H9 (cell line): ENCODE measurements at regions not wholly inside any gene's neighbourhood (a gene's known extent, or its start where the extent isn't known, plus 50 kb on each side); places are given as distances from the start of the nearest gene placed in this dataset.

Source experiments
- DNase-seq: peaks from one replicate; pipeline ENCODE4 v3.0.0-alpha.2; 2017
- H2AFZ ChIP-seq: one replicate; pipeline ENCODE4 v1.6.1; 2013; ENCODE audit warnings: mild to moderate bottlenecking, low read length, control low read depth, moderate library complexity
- H2AK5ac ChIP-seq: 2 replicates; pipeline ENCODE4 v1.6.1; 2013; ENCODE audit warnings: low read length, control low read depth, mixed read lengths; ENCODE audit not compliant: insufficient read length
- H2BK120ac ChIP-seq: one replicate; pipeline ENCODE4 v1.6.1; 2013; ENCODE audit warnings: low read depth, mild to moderate bottlenecking, low read length, control low read depth, inconsistent platforms; ENCODE audit not compliant: poor library complexity, severe bottlenecking
- H2BK12ac ChIP-seq: 2 replicates; pipeline ENCODE4 v1.6.1; 2013; ENCODE audit warnings: low read length, control low read depth, mixed read lengths, low read depth; ENCODE audit not compliant: insufficient read length
- H2BK15ac ChIP-seq: 2 replicates; pipeline ENCODE4 v1.6.1; 2013; ENCODE audit warnings: low read depth, low read length, control low read depth
- H2BK20ac ChIP-seq: one replicate; pipeline ENCODE4 v1.6.1; 2013; ENCODE audit warnings: low read depth, mild to moderate bottlenecking, low read length, control low read depth, inconsistent platforms; ENCODE audit not compliant: poor library complexity, severe bottlenecking
- H2BK5ac ChIP-seq: 2 replicates; pipeline ENCODE4 v1.6.1; 2013; ENCODE audit warnings: low read length, control low read depth, mixed read lengths; ENCODE audit not compliant: insufficient read length
- H3K14ac ChIP-seq: 2 replicates; pipeline ENCODE4 v1.6.1; 2013; ENCODE audit warnings: low read length, control low read depth; ENCODE audit not compliant: insufficient read depth
- H3K18ac ChIP-seq: 2 replicates; pipeline ENCODE4 v1.6.1; 2013; ENCODE audit warnings: low read depth, mild to moderate bottlenecking, mixed read lengths, low read length, control low read depth; ENCODE audit not compliant: insufficient read length
- H3K23ac ChIP-seq: 2 replicates; pipeline ENCODE4 v1.6.1; 2013; ENCODE audit warnings: low read length, control low read depth, mixed read lengths, low read depth; ENCODE audit not compliant: insufficient read length
- H3K23me2 ChIP-seq: 2 replicates; pipeline ENCODE4 v1.6.1; 2013; ENCODE audit warnings: low read depth, mild to moderate bottlenecking, mixed read lengths, low read length, control low read depth; ENCODE audit not compliant: insufficient read length, poor library complexity, severe bottlenecking
- H3K27ac ChIP-seq: 2 replicates; pipeline ENCODE4 v1.5.1; 2013; ENCODE audit warnings: low read length, control low read depth, mixed read lengths, low read depth; ENCODE audit not compliant: insufficient read length
- H3K27me3 ChIP-seq: 2 replicates; pipeline ENCODE4 v1.6.1; 2013; ENCODE audit warnings: low read length, control low read depth, inconsistent platforms; ENCODE audit not compliant: insufficient read depth
- H3K4ac ChIP-seq: 2 replicates; pipeline ENCODE4 v1.6.1; 2013; ENCODE audit warnings: low read depth, mild to moderate bottlenecking, control low read depth, inconsistent platforms, low read length, moderate library complexity
- H3K4me1 ChIP-seq: 2 replicates; pipeline ENCODE4 v1.6.1; 2013; ENCODE audit warnings: low read length, control low read depth, inconsistent platforms; ENCODE audit not compliant: insufficient read depth
- H3K4me2 ChIP-seq: 2 replicates; pipeline ENCODE4 v1.6.1; 2013; ENCODE audit warnings: low read length, control low read depth, mixed read lengths; ENCODE audit not compliant: insufficient read length, insufficient read depth
- H3K56ac ChIP-seq: 2 replicates; pipeline ENCODE4 v1.6.1; 2013; ENCODE audit warnings: low read depth, mild to moderate bottlenecking, mixed read lengths, low read length, control low read depth; ENCODE audit not compliant: insufficient read length
- H3K79me1 ChIP-seq: 2 replicates; pipeline ENCODE4 v1.6.1; 2013; ENCODE audit warnings: low read depth, mild to moderate bottlenecking, moderate library complexity, low read length, control low read depth, inconsistent platforms; ENCODE audit not compliant: insufficient read depth, poor library complexity, severe bottlenecking
- H3K79me2 ChIP-seq: 2 replicates; pipeline ENCODE4 v1.6.1; 2013; ENCODE audit warnings: low read length, control low read depth, inconsistent platforms; ENCODE audit not compliant: insufficient read depth
- H3K9ac ChIP-seq: 2 replicates; pipeline ENCODE4 v1.6.1; 2013; ENCODE audit warnings: low read length, control low read depth, mixed read lengths; ENCODE audit not compliant: insufficient read length; ENCODE audit errors: extremely low read depth
- H3K9me3 ChIP-seq: one replicate; pipeline ENCODE4 v1.6.1; 2013; ENCODE audit warnings: low read depth, low read length, inconsistent platforms; ENCODE audit not compliant: control insufficient read depth
- H3T11ph ChIP-seq: one replicate; pipeline ENCODE4 v1.6.1; 2013; ENCODE audit warnings: mild to moderate bottlenecking, low read length, control low read depth, inconsistent platforms
- H4K20me1 ChIP-seq: one replicate; pipeline ENCODE4 v1.6.1; 2013; ENCODE audit not compliant: control insufficient read depth, insufficient read length, insufficient read depth
- H4K5ac ChIP-seq: 2 replicates; pipeline ENCODE4 v1.6.1; 2013; ENCODE audit warnings: low read depth, mild to moderate bottlenecking, mixed read lengths, low read length, control low read depth; ENCODE audit not compliant: insufficient read length
- H4K8ac ChIP-seq: replicated peaks from 2 replicates; pipeline ENCODE4 v1.6.1; 2013; ENCODE audit warnings: low read length, control low read depth, mixed read lengths, low read depth; ENCODE audit not compliant: insufficient read length
- H4K91ac ChIP-seq: 2 replicates; pipeline ENCODE4 v1.6.1; 2013; ENCODE audit warnings: low read depth, mild to moderate bottlenecking, moderate library complexity, mixed read lengths, low read length, control low read depth; ENCODE audit not compliant: insufficient read length
- H3K27ac Mint-ChIP-seq, 3 experiments: 2 replicates in 2 of 3; 3 replicates in 1 of 3; pipeline ENCODE4 v1.8.0; 2020 to 2021; ENCODE audit warnings: mixed read lengths in 3 of 3, mild to moderate bottlenecking in 1 of 3, moderate library complexity in 1 of 3
- H3K27me3 Mint-ChIP-seq: 2 replicates; pipeline ENCODE4 v1.8.0; 2021; ENCODE audit warnings: low read depth, mild to moderate bottlenecking, moderate library complexity, mixed read lengths
- H3K36me3 Mint-ChIP-seq, 3 experiments: 2 replicates in 2 of 3; 3 replicates in 1 of 3; pipeline ENCODE4 v1.8.0; 2020 to 2021; ENCODE audit warnings: low read depth in 3 of 3, mixed read lengths in 3 of 3; ENCODE audit not compliant: insufficient read depth in 1 of 3
- H3K4me1 Mint-ChIP-seq, 2 experiments: 2 replicates each; pipeline ENCODE4 v1.8.0; 2020; ENCODE audit warnings: mixed read lengths in 2 of 2
- H3K4me3 Mint-ChIP-seq, 2 experiments: 2 replicates in 1 of 2; 3 replicates in 1 of 2; pipeline ENCODE4 v1.8.0; 2020 to 2021; ENCODE audit warnings: mild to moderate bottlenecking in 2 of 2, mixed read lengths in 2 of 2, moderate library complexity in 1 of 2
- H3K9me3 Mint-ChIP-seq, 2 experiments: 2 replicates in 1 of 2; 3 replicates in 1 of 2; pipeline ENCODE4 v1.8.0; 2020; ENCODE audit warnings: mild to moderate bottlenecking in 2 of 2, mixed read lengths in 2 of 2, moderate library complexity in 1 of 2
- CTCF ChIP-seq: fragments of 200-600 bp; sonication (generic); conservative IDR thresholded peaks from 3 replicates; pipeline ENCODE4 v1.8.0; 2021; ENCODE audit warnings: antibody characterized with exemption, mild to moderate bottlenecking
- WGBS: extraction: QIAGEN DNeasy Blood & Tissue Kit; methylation state at CpG from one replicate; pipeline ENCODE4 v1.1.7; 2013; ENCODE audit warnings: missing lambda C conversion rate, low lambda C conversion rate, mixed read lengths; ENCODE audit not compliant: insufficient read length; ENCODE audit errors: extremely low coverage; 5-methylcytosine and 5-hydroxymethylcytosine counted together

- H3K27ac Mint-ChIP-seq, result no peak overlapping the region
- DNase-seq, result no peak
- no peak overlapping the region for H4K8ac ChIP-seq
- no peak overlapping the region for H3K4ac ChIP-seq
- H2AFZ ChIP-seq, result no peak overlapping the region
- 0 out of 2 replicates have a peak, but pooled peaks cover 2% of the 10 kb centered on the region for H3K4me1 ChIP-seq
- no peak overlapping the region for H2AK5ac ChIP-seq
- H2BK20ac ChIP-seq, result no peak overlapping the region
- H3K23ac ChIP-seq, result no peak overlapping the region
- no peak overlapping the region for H3K14ac ChIP-seq
- H2BK12ac ChIP-seq, result no peak overlapping the region
- H3K4me2 ChIP-seq, result no peak overlapping the region
- no peaks in the 10 kb centered on the region for H3K9me3 ChIP-seq
- H3K56ac ChIP-seq, result no peak overlapping the region
- H4K20me1 ChIP-seq, result no peaks in the 10 kb centered on the region
- H3K4me3 Mint-ChIP-seq, result no peak overlapping the region
- no peaks in the 10 kb centered on the region for H3K79me2 ChIP-seq
- no peak for TF ChIP-seq CTCF
- no peaks in the 10 kb centered on the region; the same call in none of the 2 replicates for H3K27me3 Mint-ChIP-seq
- H4K5ac ChIP-seq, result no peak overlapping the region
- H3K36me3 Mint-ChIP-seq, result no peaks in the 10 kb centered on the region
- H3K4me1 Mint-ChIP-seq, result 0 out of 4 replicates have a peak, but pooled peaks cover 0 to 5% of the 10 kb centered on the region in 2 experiments
- H2BK15ac ChIP-seq, result no peak overlapping the region
- H2BK5ac ChIP-seq, result no peak overlapping the region
- H3T11ph ChIP-seq, result no peak overlapping the region
- no peak overlapping the region for H2BK120ac ChIP-seq
- no peaks in the 10 kb centered on the region for H3K79me1 ChIP-seq
- no peak overlapping the region for H3K27ac ChIP-seq
- H3K23me2 ChIP-seq, result no peaks in the 10 kb centered on the region
- H3K9ac ChIP-seq, result no peak overlapping the region
- no peak overlapping the region for H3K18ac ChIP-seq
- no CpG with 5 or more reads among the region's 3 CpGs for WGBS
- no peaks in the 10 kb centered on the region for H3K27me3 ChIP-seq
- H4K91ac ChIP-seq, result no peak overlapping the region
- no peaks in the 10 kb centered on the region for H3K9me3 Mint-ChIP-seq
Measured at GRCh38 chr14:36055052-36055378, 121.5 kb downstream of the PTCSC3 start.
